Peyer's patch (tissue), 4 donors: ENCODE measurements at regions not wholly inside any gene's neighbourhood (a gene's known extent, or its start where the extent isn't known, plus 50 kb on each side); places are given as distances from the start of the nearest gene placed in this dataset.

Source experiments
- POLR2A ChIP-seq, 2 donors: fragments of 450-650 bp; IDR thresholded peaks; one replicate each; pipeline ENCODE4 v1.5.1; 2017; ENCODE audit warnings: antibody characterized with exemption in 2 of 2, mild to moderate bottlenecking in 2 of 2, moderate library complexity in 2 of 2
- TF ChIP-seq, protein P1 (sequence below), 6 experiments: fragments of 450-650 bp in 4 of 6; fragments of 200-600 bp in 2 of 6; sonication (generic) in 1 of 6; IDR thresholded peaks; one replicate each; pipeline ENCODE4 v1.5.1; 2017 to 2019; ENCODE audit warnings: antibody characterized with exemption in 6 of 6, mild to moderate bottlenecking in 3 of 6, moderate library complexity in 1 of 6

DNA sequence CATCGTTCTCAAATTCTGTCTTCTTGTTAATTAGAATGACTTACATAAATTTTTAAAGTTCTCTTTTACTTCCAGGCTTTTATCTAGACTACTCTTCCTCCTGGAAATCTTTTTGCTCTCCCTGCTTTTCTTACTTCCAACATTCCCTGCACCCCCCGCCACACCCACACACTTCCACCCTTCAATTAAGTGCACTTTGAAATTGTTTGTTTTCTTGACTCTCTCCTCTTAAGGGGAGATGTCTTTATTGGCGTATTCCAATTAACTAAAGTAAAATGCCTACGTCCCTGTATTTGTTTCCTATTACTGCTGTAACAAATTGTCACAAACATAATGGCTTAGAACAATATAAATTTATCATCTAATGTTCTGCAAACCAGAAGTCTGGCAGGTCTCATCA, 125.2 kb upstream of the KRR1 start:
- TF ChIP-seq, protein P1, sequence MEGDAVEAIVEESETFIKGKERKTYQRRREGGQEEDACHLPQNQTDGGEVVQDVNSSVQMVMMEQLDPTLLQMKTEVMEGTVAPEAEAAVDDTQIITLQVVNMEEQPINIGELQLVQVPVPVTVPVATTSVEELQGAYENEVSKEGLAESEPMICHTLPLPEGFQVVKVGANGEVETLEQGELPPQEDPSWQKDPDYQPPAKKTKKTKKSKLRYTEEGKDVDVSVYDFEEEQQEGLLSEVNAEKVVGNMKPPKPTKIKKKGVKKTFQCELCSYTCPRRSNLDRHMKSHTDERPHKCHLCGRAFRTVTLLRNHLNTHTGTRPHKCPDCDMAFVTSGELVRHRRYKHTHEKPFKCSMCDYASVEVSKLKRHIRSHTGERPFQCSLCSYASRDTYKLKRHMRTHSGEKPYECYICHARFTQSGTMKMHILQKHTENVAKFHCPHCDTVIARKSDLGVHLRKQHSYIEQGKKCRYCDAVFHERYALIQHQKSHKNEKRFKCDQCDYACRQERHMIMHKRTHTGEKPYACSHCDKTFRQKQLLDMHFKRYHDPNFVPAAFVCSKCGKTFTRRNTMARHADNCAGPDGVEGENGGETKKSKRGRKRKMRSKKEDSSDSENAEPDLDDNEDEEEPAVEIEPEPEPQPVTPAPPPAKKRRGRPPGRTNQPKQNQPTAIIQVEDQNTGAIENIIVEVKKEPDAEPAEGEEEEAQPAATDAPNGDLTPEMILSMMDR (IDR thresholded peaks at IDR 0.05) = no peak
- no peak for TF ChIP-seq POLR2A (IDR thresholded peaks at IDR 0.05)
